GM21619 (cell line): ENCODE measurements at regions not wholly inside any gene's neighbourhood (a gene's known extent, or its start where the extent isn't known, plus 50 kb on each side); places are given as distances from the start of the nearest gene placed in this dataset.

Experiments
- ATAC-seq: cut with Tn5 transposase; IDR thresholded peaks from one replicate; pipeline ENCODE4 v1.9.1; 2021; ENCODE audit not compliant: unreplicated experiment

GRCh38 chr3:94179059-94179458, 116.2 kb downstream of the NSUN3 start:
- ATAC-seq, result no peak

GRCh38 chr3:94183551-94183950, 120.7 kb downstream of the NSUN3 start:
- no peak for ATAC-seq

GRCh38 chr3:94184781-94185180, 121.9 kb downstream of the NSUN3 start:
- ATAC-seq, result no peak

- ATAC-seq, result no peak
Measured at GRCh38 chr3:94185753-94186152, 122.9 kb downstream of the NSUN3 start.

- no peak for ATAC-seq
Measured at GRCh38 chr3:94187697-94188096, 124.8 kb downstream of the NSUN3 start.

- ATAC-seq, result no peak
Measured at GRCh38 chr3:94195381-94195780, 132.5 kb downstream of the NSUN3 start.

GRCh38 chr3:94206291-94206690, 143.4 kb downstream of the NSUN3 start:
- no peak for ATAC-seq

GRCh38 chr3:94210256-94210655, 147.4 kb downstream of the NSUN3 start:
- no peak for ATAC-seq

GRCh38 chr3:94217406-94217805, 154.5 kb downstream of the NSUN3 start:
- ATAC-seq, result no peak

- no peak for ATAC-seq
Measured at GRCh38 chr3:94220426-94220825, 157.6 kb downstream of the NSUN3 start.

GRCh38 chr3:94221829-94222228, 159.0 kb downstream of the NSUN3 start:
- ATAC-seq, result no peak

GRCh38 chr3:94225148-94225865, 162.4 kb downstream of the NSUN3 start:
- ATAC-seq, result no peak

GRCh38 chr3:94226078-94226477, 163.2 kb downstream of the NSUN3 start:
- ATAC-seq, result no peak

GRCh38 chr3:94232921-94233320, 170.1 kb downstream of the NSUN3 start:
- no peak for ATAC-seq

- no peak for ATAC-seq
Measured at GRCh38 chr3:94234177-94234788, 171.4 kb downstream of the NSUN3 start.

- ATAC-seq, result no peak
Measured at GRCh38 chr3:94241986-94242385, 179.1 kb downstream of the NSUN3 start.

- no peak for ATAC-seq
Measured at GRCh38 chr3:94246171-94246570, 183.3 kb downstream of the NSUN3 start.

GRCh38 chr3:94248042-94248441, 185.2 kb downstream of the NSUN3 start:
- no peak for ATAC-seq

- peak; percentile 93 for ATAC-seq
Measured at GRCh38 chr3:94249491-94250079, 186.7 kb downstream of the NSUN3 start.

GRCh38 chr3:94251566-94251965, 188.7 kb downstream of the NSUN3 start:
- ATAC-seq, result no peak

GRCh38 chr3:94252316-94252715, 189.5 kb downstream of the NSUN3 start:
- ATAC-seq, result no peak
